K562 (cell line): ENCODE measurements at regions not wholly inside any gene's neighbourhood (a gene's known extent, or its start where the extent isn't known, plus 50 kb on each side); places are given as distances from the start of the nearest gene placed in this dataset.

ENCODE experiments used
- ATAC-seq: fragments of 200-7000 bp; cut with Tn5 transposase; 3 replicates; pipeline ENCODE4 v1.9.1; 2020; ENCODE audit warnings: moderate library complexity
- BruUV-seq: library from RNA; stranded (reverse); fragments of 400-500 nt; replicated peaks from 2 replicates; lab custom pipeline; 2021; lab: Mats Ljungman, UMichigan
- CTCF ChIA-PET: fragments of 300-600 bp; formaldehyde crosslinking; extraction: SDS; loops from one replicate; lab custom pipeline; 2021; ENCODE audit warnings: low intra/inter-chr PET ratio; lab: Yijun Ruan, JAX
- POLR2A ChIA-PET: fragments of 300-600, 350-650 bp; sonication (Branson Sonifier 250); formaldehyde crosslinking; extraction: SDS; loops from one replicate; lab custom pipeline; 2021; ENCODE audit warnings: antibody characterized with exemption, inconsistent platforms; lab: Yijun Ruan, JAX
- DNase-seq, 4 experiments: peaks; one replicate each; pipeline versions ENCODE4 v3.0.0 to v3.0.0-alpha.2; 2011 to 2018; ENCODE audit warnings: low spot score in 3 of 4, mixed read lengths in 3 of 4; ENCODE audit errors: extremely low read depth in 1 of 4
- FAIRE-seq: peaks from 2 replicates; lab custom pipeline; 2011; peaks lifted over from hg19 to GRCh38; lab: Jason Lieb, UNC
- H2AFZ ChIP-seq: 2 replicates; pipeline ENCODE4 v1.6.0; 2011; ENCODE audit warnings: low read depth, low read length, control low read depth, inconsistent platforms
- H3K27ac ChIP-seq: fragments of 200-600 bp; 3 replicates; pipeline ENCODE4 v1.8.0; 2011; ENCODE audit warnings: low read depth, mild to moderate bottlenecking, control low read depth, inconsistent platforms, low read length, moderate library complexity, mixed read lengths; ENCODE audit errors: extremely low read depth
- H3K27me3 ChIP-seq, 2 experiments: fragments of 300-600 bp in 1 of 2; 2 replicates in 1 of 2; 3 replicates in 1 of 2; pipeline versions ENCODE4 v1.6.0 to v1.8.0; 2011; ENCODE audit warnings: inconsistent platforms in 2 of 2, low read length in 2 of 2, mild to moderate bottlenecking in 1 of 2, mixed read lengths in 1 of 2, moderate library complexity in 1 of 2; ENCODE audit not compliant: control insufficient read depth in 2 of 2, insufficient read depth in 2 of 2
- H3K36me3 ChIP-seq: fragments of 300-600 bp; 3 replicates; pipeline ENCODE4 v1.8.0; 2011; ENCODE audit warnings: mild to moderate bottlenecking, low read length, inconsistent platforms; ENCODE audit not compliant: control insufficient read depth, insufficient read depth
- H3K4me1 ChIP-seq, 2 experiments: fragments of 200-600 bp in 1 of 2; replicated peaks in 1 of 2; 2 replicates in 1 of 2; 3 replicates in 1 of 2; pipeline versions ENCODE4 v1.5.1 to v1.8.0; 2011; ENCODE audit warnings: inconsistent platforms in 2 of 2, low read length in 2 of 2, mild to moderate bottlenecking in 1 of 2, mixed read lengths in 1 of 2, moderate library complexity in 1 of 2; ENCODE audit not compliant: control insufficient read depth in 2 of 2, insufficient read depth in 2 of 2
- H3K4me2 ChIP-seq: 2 replicates; pipeline ENCODE4 v1.6.1; 2011; ENCODE audit warnings: low read length, control low read depth, inconsistent platforms, mixed read lengths; ENCODE audit not compliant: insufficient read depth
- H3K4me3 ChIP-seq: fragments of 200-600 bp; sonication (generic), shearing (Covaris generic); 2 replicates; pipeline ENCODE4 v1.5.1; 2016; ENCODE audit warnings: control low read depth, inconsistent platforms
- H3K79me2 ChIP-seq: fragments of 200-600 bp; 3 replicates; pipeline ENCODE4 v1.8.0; 2011; ENCODE audit warnings: low read length, inconsistent platforms; ENCODE audit not compliant: control insufficient read depth, insufficient read depth
- H3K9ac ChIP-seq, 2 experiments: 2 replicates each; pipeline versions ENCODE4 v1.6.0 to v1.6.1; 2011; ENCODE audit warnings: low read depth in 2 of 2, low read length in 2 of 2, control low read depth in 1 of 2, inconsistent platforms in 1 of 2, mild to moderate bottlenecking in 1 of 2, mixed read lengths in 1 of 2; ENCODE audit not compliant: insufficient read depth in 1 of 2
- H3K9me1 ChIP-seq: one replicate; pipeline ENCODE4 v1.6.0; 2011; ENCODE audit warnings: inconsistent platforms, mild to moderate bottlenecking, low read length, moderate library complexity; ENCODE audit not compliant: control insufficient read depth, insufficient read depth
- H3K9me3 ChIP-seq: replicated peaks from 2 replicates; pipeline ENCODE4 v1.5.1; 2011; ENCODE audit warnings: low read depth, low read length, inconsistent platforms; ENCODE audit not compliant: control insufficient read depth, insufficient read depth
- H4K20me1 ChIP-seq: replicated peaks from 2 replicates; pipeline ENCODE4 v1.6.1; 2011; ENCODE audit warnings: low read length, inconsistent platforms, mixed read lengths; ENCODE audit not compliant: control insufficient read depth, insufficient read depth
- CBX5 ChIP-seq: IDR thresholded peaks from 2 replicates; pipeline ENCODE4 v1.6.1; 2014; ENCODE audit warnings: low read depth, borderline replicate concordance
- CSDE1 ChIP-seq, 2 experiments: fragments of 450-650 bp; IDR thresholded peaks; 2 replicates each; pipeline ENCODE4 v1.6.1; 2016; ENCODE audit warnings: mild to moderate bottlenecking in 1 of 2
- E2F4 ChIP-seq: sonication (generic); formaldehyde crosslinking; IDR thresholded peaks from 2 replicates; pipeline ENCODE4 v1.8.0; 2022; ENCODE audit warnings: mild to moderate bottlenecking, low read depth, missing genetic modification reagents
- L3MBTL2 ChIP-seq: fragments of 450-650 bp; IDR thresholded peaks from 2 replicates; pipeline ENCODE4 v1.6.1; 2016; ENCODE audit warnings: mild to moderate bottlenecking, moderate library complexity
- MTF1 ChIP-seq: fragments of 250-450 bp; sonication (Bioruptor Pico); IDR thresholded peaks from 2 replicates; pipeline ENCODE4 v1.9.0; 2021; ENCODE audit warnings: moderate library complexity, mild to moderate bottlenecking, inconsistent platforms, borderline replicate concordance
- SP1 ChIP-seq: sonication (generic); formaldehyde crosslinking; IDR thresholded peaks from 2 replicates; pipeline ENCODE4 v1.8.1; 2022; ENCODE audit warnings: mild to moderate bottlenecking, missing genetic modification reagents
- ZNF76 ChIP-seq: fragments of 250-450 bp; sonication (Bioruptor Pico); IDR thresholded peaks from 2 replicates; pipeline ENCODE4 v1.4.0; 2020; ENCODE audit warnings: mild to moderate bottlenecking, moderate library complexity, borderline replicate concordance
- WGBS: fragments of 100-300 bp; shearing (Covaris generic); methylation state at CpG from one replicate; pipeline ENCODE4 v1.1.6; 2016; ENCODE audit warnings: low coverage, mixed read lengths; ENCODE audit not compliant: insufficient coverage; ENCODE audit errors: missing lambda C conversion rate; 5-methylcytosine and 5-hydroxymethylcytosine counted together
- in situ Hi-C: fragments of 300-500 bp; cut with MboI; formaldehyde crosslinking; loops from 4 replicates; pipeline ENCODE4 v1.15.0; 2018; ENCODE audit warnings: inconsistent platforms, mixed read lengths
- intact Hi-C: fragments of 100-400 bp; cut with micrococcal nuclease; formaldehyde crosslinking; loops from 2 replicates; pipeline ENCODE4 v1.14.2; 2022
- TF ChIP-seq, protein P1 (sequence below): sonication (generic); formaldehyde crosslinking; IDR thresholded peaks from 2 replicates; pipeline ENCODE4 v1.9.0; 2022; ENCODE audit warnings: mild to moderate bottlenecking, missing genetic modification reagents
- TF ChIP-seq, protein P2 (sequence below): fragments of 200-400 bp; formaldehyde crosslinking; IDR thresholded peaks from 2 replicates; pipeline ENCODE4 v1.6.1; 2017; ENCODE audit warnings: mild to moderate bottlenecking, low read depth, low read length, moderate library complexity
- TF ChIP-seq, protein P3 (sequence below): fragments of 250-450 bp; sonication (Bioruptor Pico); IDR thresholded peaks from 2 replicates; pipeline ENCODE4 v1.6.1; 2021; ENCODE audit warnings: mild to moderate bottlenecking
- TF ChIP-seq, protein P4 (sequence below): fragments of 450-650 bp; formaldehyde crosslinking; IDR thresholded peaks from 2 replicates; pipeline ENCODE4 v1.4.0; 2020; ENCODE audit warnings: mild to moderate bottlenecking, moderate library complexity

DNA sequence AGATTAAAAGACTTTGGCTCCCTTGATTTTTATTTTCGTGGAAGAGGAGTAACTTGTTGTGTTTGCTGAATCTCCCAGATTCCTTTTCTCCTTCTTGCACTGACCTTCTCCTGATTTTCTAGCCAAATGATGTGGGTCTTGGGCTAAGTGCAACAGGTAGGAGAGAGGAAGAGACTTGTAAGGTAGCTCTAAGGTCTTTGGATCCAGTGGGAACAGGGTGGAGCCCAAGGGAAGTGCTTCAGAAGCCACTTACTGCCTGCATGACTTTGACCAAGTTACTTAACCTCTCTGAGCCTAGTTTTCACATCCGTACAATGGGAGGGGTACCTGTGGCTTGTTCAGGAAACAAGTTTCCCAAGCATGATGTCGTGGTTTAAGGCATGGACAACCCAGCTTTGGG, 111.3 kb upstream of the IRX3 start:
- 0% methylated on average over 3 of the region's 3 CpGs for WGBS
- Histone ChIP-seq H3K9me3 (no peaks in the 10 kb centered on the region), H3K4me3 (no peak overlapping the region), H3K27ac (no peak overlapping the region), H3K27me3 (no peaks in the 10 kb centered on the region; a peak in 1 of 5 replicates), H4K20me1 (no peaks in the 10 kb centered on the region), H2AFZ (no peak overlapping the region), H3K9ac (no peak overlapping the region), H3K4me1 (no peaks in the 10 kb centered on the region), H3K36me3 (no peaks in the 10 kb centered on the region), H3K79me2 (no peaks in the 10 kb centered on the region), H3K4me2 (no peak overlapping the region), H3K9me1 (no peaks in the 10 kb centered on the region)
- DNase-seq (no peak), FAIRE-seq (no peak), ATAC-seq (no peak)
- POLR2A ChIA-PET, result no interaction called here
- intact Hi-C loops (no loop called here), in situ Hi-C loops (no loop called here)
- BruUV-seq, result no TSS peak
- CTCF ChIA-PET, result no interaction called here
- TF ChIP-seq MTF1 (no peak), CBX5 (no peak), L3MBTL2 (no peak), CSDE1 (IDR thresholded peaks at IDR 0.05) (no peak), ZNF76 (CRISPR knock-in tag) (no peak), SP1 (no peak), E2F4 (CRISPR knock-in tag) (no peak)
- TF ChIP-seq, protein P1, sequence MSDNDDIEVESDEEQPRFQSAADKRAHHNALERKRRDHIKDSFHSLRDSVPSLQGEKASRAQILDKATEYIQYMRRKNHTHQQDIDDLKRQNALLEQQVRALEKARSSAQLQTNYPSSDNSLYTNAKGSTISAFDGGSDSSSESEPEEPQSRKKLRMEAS (CRISPR knock-in tag), result no peak
- TF ChIP-seq, protein P2, sequence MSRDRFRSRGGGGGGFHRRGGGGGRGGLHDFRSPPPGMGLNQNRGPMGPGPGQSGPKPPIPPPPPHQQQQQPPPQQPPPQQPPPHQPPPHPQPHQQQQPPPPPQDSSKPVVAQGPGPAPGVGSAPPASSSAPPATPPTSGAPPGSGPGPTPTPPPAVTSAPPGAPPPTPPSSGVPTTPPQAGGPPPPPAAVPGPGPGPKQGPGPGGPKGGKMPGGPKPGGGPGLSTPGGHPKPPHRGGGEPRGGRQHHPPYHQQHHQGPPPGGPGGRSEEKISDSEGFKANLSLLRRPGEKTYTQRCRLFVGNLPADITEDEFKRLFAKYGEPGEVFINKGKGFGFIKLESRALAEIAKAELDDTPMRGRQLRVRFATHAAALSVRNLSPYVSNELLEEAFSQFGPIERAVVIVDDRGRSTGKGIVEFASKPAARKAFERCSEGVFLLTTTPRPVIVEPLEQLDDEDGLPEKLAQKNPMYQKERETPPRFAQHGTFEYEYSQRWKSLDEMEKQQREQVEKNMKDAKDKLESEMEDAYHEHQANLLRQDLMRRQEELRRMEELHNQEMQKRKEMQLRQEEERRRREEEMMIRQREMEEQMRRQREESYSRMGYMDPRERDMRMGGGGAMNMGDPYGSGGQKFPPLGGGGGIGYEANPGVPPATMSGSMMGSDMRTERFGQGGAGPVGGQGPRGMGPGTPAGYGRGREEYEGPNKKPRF, result no peak
- TF ChIP-seq, protein P3, sequence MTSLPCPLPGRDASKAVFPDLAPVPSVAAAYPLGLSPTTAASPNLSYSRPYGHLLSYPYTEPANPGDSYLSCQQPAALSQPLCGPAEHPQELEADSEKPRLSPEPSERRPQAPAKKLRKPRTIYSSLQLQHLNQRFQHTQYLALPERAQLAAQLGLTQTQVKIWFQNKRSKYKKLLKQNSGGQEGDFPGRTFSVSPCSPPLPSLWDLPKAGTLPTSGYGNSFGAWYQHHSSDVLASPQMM (CRISPR knock-in tag), result no peak
- TF ChIP-seq, protein P4, sequence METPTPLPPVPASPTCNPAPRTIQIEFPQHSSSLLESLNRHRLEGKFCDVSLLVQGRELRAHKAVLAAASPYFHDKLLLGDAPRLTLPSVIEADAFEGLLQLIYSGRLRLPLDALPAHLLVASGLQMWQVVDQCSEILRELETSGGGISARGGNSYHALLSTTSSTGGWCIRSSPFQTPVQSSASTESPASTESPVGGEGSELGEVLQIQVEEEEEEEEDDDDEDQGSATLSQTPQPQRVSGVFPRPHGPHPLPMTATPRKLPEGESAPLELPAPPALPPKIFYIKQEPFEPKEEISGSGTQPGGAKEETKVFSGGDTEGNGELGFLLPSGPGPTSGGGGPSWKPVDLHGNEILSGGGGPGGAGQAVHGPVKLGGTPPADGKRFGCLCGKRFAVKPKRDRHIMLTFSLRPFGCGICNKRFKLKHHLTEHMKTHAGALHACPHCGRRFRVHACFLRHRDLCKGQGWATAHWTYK (CRISPR knock-in tag), result no peak
